ENCODE measurements at regions not wholly inside any gene's neighbourhood (a gene's known extent, or its start where the extent isn't known, plus 50 kb on each side); places are given as distances from the start of the nearest gene placed in this dataset.

DNA sequence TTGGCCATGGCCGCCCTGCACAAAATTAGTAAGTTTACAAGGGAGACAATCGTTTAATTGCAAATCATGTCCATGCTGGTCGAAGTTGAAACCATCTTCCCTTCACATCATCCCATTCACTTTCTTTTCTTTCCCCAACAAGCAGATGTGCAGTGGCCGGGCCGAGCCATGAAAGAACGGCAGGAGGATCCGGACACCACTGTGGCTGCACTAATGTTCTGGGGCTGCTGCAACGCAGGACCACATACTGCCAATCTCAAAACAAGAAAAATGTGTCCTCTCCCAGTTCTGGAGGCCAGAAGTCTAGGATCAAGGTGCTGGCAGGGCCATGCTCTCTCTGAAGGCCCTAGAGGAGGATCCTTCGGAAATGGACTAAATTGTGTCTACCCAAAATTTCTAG is 227.4 kb upstream of the MYT1L start:
- DNase-seq = no peak

GRCh38 chr2:2557475-2557874 is 226.4 kb upstream of the MYT1L start:
- no peak for DNase-seq

DNA sequence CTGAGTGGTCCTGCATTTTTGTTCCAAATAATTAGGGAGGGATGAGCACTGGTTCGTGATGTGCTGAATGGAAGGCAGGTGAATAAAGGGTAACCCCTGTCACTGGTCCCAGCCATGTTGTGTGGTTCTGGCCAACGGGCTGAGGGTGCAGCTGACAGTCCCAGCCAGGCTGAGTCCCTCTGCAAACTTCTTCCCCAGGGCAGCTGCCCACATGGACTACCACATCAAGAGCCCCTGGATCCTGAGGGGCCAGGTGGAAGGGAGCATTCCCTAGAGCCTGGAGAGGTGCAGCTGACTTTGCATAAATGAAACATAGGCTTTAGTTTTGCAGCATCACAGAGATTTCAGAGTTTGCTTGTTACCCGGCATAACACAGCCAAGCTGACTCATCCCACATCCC is 219.8 kb upstream of the MYT1L start:
- DNase-seq = no peak

DNA sequence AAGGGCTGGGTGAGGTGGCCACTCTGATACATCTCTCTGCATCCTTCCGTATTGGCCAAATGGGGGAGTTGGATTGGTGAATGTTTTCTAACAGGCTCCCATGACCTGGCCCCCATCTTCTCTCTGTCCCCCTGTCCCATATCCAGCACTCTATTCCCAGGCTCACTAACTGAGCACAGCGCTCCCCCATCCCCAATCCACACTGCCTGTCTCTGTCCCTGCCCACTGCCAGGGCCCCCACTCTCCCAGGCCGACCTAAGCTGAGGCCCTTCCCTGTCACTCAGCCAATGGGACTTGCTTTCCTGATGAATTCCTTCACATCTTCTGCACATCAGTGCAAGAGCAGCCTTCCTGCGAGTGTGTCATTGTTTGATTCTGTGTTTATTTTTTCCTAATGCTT is 216.8 kb upstream of the MYT1L start:
- DNase-seq = no peak

GRCh38 chr2:2547451-2547850 is 216.4 kb upstream of the MYT1L start:
- DNase-seq = no peak

- no peak for DNase-seq
These were observed 215.0 kb upstream of the MYT1L start for GRCh38 chr2:2546046-2546445.

DNA sequence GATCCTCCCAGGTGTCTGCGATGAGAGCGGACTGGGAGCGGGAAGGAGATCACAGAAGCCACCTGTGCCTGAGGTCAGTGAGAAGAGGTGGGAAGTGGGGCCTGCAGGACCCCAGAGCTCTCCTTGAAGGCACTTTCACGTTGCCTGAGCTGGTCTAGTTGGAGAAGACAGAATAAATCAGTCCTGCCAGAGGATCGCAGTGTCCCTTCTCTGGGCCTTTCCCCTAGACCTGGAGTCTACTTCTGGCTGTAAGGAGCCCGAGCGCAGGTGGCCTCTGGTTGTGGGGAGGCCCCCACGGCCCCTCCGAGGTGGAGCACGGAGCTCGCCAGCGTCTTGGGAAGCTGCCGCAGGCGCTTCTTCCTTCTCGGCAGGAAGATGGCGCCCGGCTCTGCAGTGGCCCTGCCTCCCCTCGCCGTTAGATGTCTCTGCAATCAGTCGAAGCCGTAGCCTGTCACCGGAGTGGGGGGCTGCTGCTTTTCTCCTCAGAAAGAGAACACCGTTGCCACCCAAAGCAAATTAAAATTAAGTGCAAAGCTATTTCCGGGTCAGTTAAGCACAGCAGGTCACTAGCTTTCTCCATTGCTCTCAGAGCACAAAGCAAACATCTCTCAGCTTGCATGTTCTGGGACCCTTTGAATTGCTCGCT is 212.0 kb upstream of the MYT1L start:
- no peak for DNase-seq

DNA sequence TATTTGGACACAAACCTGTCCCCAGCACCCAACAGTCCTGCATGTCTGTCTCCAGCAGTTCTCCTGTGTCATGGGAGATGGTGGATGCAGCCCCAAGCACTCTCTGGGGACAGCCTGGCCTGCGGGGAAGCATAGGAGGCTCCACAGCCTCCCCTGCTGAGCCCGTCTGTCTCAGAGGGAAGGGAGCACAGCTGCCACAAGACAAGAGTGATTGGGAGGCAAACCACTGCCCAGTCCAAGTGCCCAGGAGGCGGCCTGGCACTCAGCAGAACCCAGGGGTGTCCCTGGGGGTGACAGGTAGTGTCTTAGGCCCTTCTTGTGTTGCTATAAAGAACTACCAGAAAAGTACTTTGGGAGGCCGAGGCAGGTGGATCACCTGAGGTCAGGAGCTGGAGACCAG is 211.2 kb upstream of the MYT1L start:
- no peak for DNase-seq

- no peak for DNase-seq
These were observed 209.3 kb upstream of the MYT1L start for GRCh38 chr2:2540406-2540805.

DNA sequence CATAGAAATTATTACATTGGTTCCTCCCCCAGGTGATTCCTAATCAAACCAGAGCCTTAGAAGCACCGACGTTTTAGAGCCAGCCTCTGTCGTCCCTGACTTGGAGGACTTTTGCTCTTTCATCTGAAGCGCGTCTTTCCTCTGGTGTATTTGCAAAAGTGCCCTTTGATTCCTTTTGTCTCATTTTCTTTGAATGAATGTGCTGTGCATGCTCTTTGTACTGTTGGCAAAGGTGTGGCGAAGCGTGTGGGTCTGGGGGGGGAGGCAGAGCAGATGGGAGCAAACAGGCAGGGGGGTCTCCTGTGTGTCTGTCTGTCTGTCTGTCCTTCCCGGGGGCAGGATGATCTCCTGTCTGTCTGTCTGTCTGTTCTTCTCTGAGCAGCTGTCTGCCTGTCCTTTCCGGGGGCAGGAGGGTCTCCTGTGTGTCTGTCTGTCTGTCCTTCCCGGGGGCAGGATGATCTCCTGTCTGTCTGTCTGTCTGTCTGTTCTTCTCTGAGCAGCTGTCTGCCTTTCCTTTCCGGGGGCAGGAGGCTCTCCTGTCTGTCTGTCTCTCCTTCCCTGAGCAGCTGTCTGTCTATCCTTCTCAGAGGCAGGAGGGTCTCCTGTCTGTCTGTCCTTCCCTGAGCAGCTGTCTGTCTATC is 205.5 kb upstream of the MYT1L start:
- DNase-seq = no peak

- no peak for DNase-seq
These were observed 199.3 kb upstream of the MYT1L start for GRCh38 chr2:2530334-2530733.

DNA sequence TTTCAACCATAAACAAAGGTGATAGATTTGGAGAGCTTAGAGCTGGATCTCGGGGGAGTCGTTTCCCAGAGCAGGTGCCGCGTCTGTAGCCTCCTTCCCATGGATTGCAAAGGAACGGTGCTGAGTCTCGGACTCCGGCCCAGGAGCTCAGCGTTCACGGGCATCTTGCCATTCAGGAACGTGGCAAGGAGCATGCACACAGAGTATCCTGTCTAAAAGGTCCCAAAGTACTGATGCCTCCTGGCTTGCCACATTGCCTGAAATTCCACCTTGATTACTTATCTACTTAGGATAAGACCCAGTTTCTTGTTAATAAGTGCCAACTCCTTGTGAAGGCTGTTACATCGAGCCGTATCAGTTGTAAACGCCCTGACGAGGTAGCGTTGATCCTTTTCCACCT is 197.8 kb upstream of the MYT1L start:
- no peak for DNase-seq

DNA sequence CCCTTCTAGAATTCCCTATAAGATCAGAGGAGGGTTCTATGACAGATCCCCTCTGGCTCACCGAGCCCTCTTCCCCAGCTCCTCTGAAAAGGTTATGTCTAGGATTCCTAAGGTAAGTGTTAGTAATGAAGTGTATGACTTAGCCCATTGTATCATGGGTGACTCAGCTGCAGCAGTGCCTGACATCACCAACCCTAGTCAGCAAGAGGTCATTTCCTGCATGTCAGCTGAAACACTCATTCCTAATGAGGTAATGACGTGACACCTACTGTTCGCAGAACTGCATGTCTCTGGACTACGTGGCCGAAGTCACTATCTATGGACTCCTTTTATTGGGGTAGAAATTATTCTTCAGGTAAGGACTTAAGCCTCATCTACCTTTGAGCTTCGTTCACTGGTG is 196.1 kb upstream of the MYT1L start:
- DNase-seq = no peak

DNA sequence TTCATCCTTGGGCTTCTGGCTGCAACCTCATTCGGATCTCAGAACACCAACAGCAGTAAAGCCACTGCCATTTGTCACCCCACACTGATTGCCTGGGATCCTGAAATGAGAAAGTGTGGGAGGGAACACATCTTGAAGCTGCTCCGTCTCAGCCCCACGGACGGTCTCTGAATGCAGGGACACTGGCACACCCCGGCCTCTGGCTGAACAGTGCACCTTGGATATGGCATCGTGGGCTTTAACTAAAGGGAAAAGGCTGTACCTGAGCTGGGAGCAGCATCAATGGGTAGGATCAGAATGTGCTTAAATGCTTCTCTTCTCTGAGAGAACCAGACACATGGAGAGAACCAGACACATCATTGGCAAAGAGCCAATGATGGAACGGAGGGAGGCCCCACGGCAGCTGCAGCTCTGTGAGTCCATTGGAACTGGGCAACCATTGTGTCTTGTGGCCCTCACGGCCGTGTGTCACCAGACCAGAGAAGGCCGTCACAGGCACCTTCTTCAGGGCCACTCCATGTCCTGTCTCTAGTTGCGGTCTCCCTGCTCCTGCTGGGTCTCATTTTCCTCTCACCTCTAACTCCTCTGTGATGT is 193.4 kb upstream of the MYT1L start:
- DNase-seq = no peak

- DNase-seq = no peak
These were observed 192.6 kb upstream of the MYT1L start for GRCh38 chr2:2523461-2524347.

- no peak for DNase-seq
These were observed 189.3 kb upstream of the MYT1L start for GRCh38 chr2:2520401-2520811.

GRCh38 chr2:2519381-2519780 is 188.3 kb upstream of the MYT1L start:
- no peak for DNase-seq

GRCh38 chr2:2517399-2517798 is 186.3 kb upstream of the MYT1L start:
- DNase-seq = no peak

GRCh38 chr2:2516386-2516785 is 185.3 kb upstream of the MYT1L start:
- no peak for DNase-seq

DNA sequence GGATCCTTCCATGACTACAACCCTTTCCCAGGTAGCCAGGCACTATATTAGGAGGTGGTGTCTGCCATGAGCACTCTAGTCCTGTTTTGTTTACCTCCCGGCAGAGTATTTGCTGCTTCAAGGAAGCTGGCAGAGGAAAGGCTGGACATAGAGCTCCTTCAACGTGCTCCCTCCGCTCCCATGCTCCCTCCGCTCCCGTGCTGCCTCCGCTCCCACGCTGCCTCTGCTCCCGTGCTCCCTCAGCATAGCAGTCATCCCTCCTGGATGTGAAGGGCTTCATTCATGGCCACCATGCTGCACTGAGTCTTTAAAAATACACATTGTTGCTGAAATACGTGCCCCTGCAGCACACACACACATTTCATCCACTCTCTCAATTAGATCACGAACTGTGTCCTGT is 181.9 kb upstream of the MYT1L start:
- no peak for DNase-seq

DNA sequence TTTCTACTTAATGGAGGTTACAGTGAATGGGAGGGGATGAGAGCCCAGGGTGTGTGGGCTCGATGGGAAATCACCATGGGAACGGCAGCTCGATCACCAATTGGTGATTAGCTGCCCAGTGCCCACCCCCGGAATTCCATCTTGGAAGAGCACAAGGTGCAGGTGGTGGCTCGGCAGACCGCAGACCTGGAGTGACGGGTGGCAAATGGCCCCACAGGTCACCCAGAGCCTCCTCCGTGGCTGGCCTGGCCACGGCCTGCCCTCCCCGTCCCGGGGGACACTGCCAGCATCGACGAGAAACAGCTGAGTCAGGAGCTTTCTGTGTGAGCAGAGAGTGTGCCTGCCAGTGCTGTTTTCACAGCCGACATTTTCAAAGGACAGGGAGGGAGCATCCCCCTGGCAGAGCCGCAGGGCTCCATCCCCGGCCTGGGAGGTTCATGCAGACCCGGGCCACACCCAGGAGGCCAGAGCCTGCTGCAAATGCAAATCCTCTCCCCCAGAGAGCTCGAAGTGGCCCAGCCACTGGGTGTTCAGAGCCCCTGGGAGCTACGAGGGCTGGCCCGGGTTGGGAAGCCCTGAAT is 176.4 kb upstream of the MYT1L start:
- no peak for DNase-seq

- no peak for DNase-seq
These were observed 175.5 kb upstream of the MYT1L start for GRCh38 chr2:2506536-2506935.

GRCh38 chr2:2505604-2506003 is 174.5 kb upstream of the MYT1L start:
- no peak for DNase-seq
